GM12892 (cell line): ENCODE measurements at regions not wholly inside any gene's neighbourhood (a gene's known extent, or its start where the extent isn't known, plus 50 kb on each side); places are given as distances from the start of the nearest gene placed in this dataset.

Experiments used
- POLR2A ChIP-seq: IDR thresholded peaks from 2 replicates; pipeline ENCODE4 v1.6.1; 2011; ENCODE audit warnings: low read depth, low read length, control low read depth
- POLR2AphosphoS5 ChIP-seq: IDR thresholded peaks from 2 replicates; pipeline ENCODE4 v1.6.1; 2011; ENCODE audit warnings: low read depth, low read length, control low read depth
- TAF1 ChIP-seq: IDR thresholded peaks from 2 replicates; pipeline ENCODE4 v1.6.1; 2011; ENCODE audit warnings: low read depth, mild to moderate bottlenecking, control low read depth, low read length, borderline replicate concordance

GRCh38 chr2:19187323-19188020, 171.0 kb downstream of the OSR1 start:
- TF ChIP-seq POLR2A (no peak), POLR2AphosphoS5 (no peak), TAF1 (no peak)
